HepG2 (cell line): ENCODE measurements at regions not wholly inside any gene's neighbourhood (a gene's known extent, or its start where the extent isn't known, plus 50 kb on each side); places are given as distances from the start of the nearest gene placed in this dataset.
A peak's percentile ranks its signal among the peaks of the same experiment; 100 is the strongest.

Experiments
- ATAC-seq: fragments of 200-7000 bp; cut with Tn5 transposase; 3 replicates; pipeline ENCODE4 v1.9.1; 2020; ENCODE audit warnings: mild to moderate bottlenecking, moderate library complexity
- BruUV-seq: library from RNA; stranded (reverse); fragments of 400-500 nt; replicated peaks from 2 replicates; lab custom pipeline; 2021; lab: Mats Ljungman, UMichigan
- CTCF ChIA-PET: fragments of 300-600 bp; formaldehyde crosslinking; extraction: SDS; loops from one replicate; lab custom pipeline; 2021; ENCODE audit warnings: low total read pairs, inconsistent platforms, low intra/inter-chr PET ratio; lab: Yijun Ruan, JAX
- POLR2A ChIA-PET: fragments of 350-600 bp; sonication (Branson Sonifier 250); formaldehyde crosslinking; loops from one replicate; lab custom pipeline; 2020; ENCODE audit warnings: antibody characterized with exemption, inconsistent platforms; lab: Yijun Ruan, JAX
- DNase-seq: peaks from one replicate; pipeline ENCODE4 v3.0.0-alpha.2; 2015; ENCODE audit warnings: low spot score
- FAIRE-seq: peaks from 3 replicates; lab custom pipeline; 2011; peaks lifted over from hg19 to GRCh38; lab: Jason Lieb, UNC
- H2AFZ ChIP-seq: one replicate; pipeline ENCODE4 v1.6.1; 2011; ENCODE audit warnings: low read length, inconsistent platforms
- H3K27ac ChIP-seq: fragments of 300-600 bp; 3 replicates; pipeline ENCODE4 v1.8.0; 2011; ENCODE audit warnings: mixed run types, mild to moderate bottlenecking, mixed read lengths, low read length, inconsistent platforms; ENCODE audit not compliant: insufficient read depth; ENCODE audit errors: extremely low read length
- H3K27me3 ChIP-seq, 2 experiments: fragments of 200-600 bp in 1 of 2; 2 replicates in 1 of 2; 3 replicates in 1 of 2; pipeline versions ENCODE4 v1.6.0 to v1.8.0; 2011; ENCODE audit warnings: low read length in 2 of 2, mild to moderate bottlenecking in 2 of 2, moderate library complexity in 2 of 2, inconsistent platforms in 1 of 2; ENCODE audit not compliant: insufficient read depth in 2 of 2, control insufficient read depth in 1 of 2
- H3K36me3 ChIP-seq, 2 experiments: fragments of 200-600 bp in 1 of 2; replicated peaks in 1 of 2; 2 replicates in 1 of 2; 3 replicates in 1 of 2; pipeline versions ENCODE4 v1.5.1 to v1.8.0; 2011; ENCODE audit warnings: low read length in 2 of 2, inconsistent platforms in 1 of 2; ENCODE audit not compliant: insufficient read depth in 2 of 2, control insufficient read depth in 1 of 2
- H3K4me1 ChIP-seq: 2 replicates; pipeline ENCODE4 v1.5.1; 2012; ENCODE audit warnings: low read length, inconsistent platforms; ENCODE audit not compliant: insufficient read depth
- H3K4me2 ChIP-seq: 2 replicates; pipeline ENCODE4 v1.6.0; 2011; ENCODE audit warnings: low read depth, low read length, inconsistent platforms
- H3K4me3 ChIP-seq, 3 experiments: fragments of 200-600 bp in 1 of 3; sonication (generic), shearing (Covaris generic) in 1 of 3; replicated peaks in 1 of 3; 2 replicates each; pipeline ENCODE4 v1.5.1; 2011 to 2016; ENCODE audit warnings: low read length in 3 of 3, inconsistent platforms in 2 of 3, low read depth in 2 of 3, mild to moderate bottlenecking in 2 of 3, control low read depth in 1 of 3, mixed read lengths in 1 of 3; ENCODE audit not compliant: insufficient read depth in 1 of 3
- H3K79me2 ChIP-seq: one replicate; pipeline ENCODE4 v1.6.1; 2011; ENCODE audit warnings: low read length, inconsistent platforms; ENCODE audit not compliant: insufficient read depth
- H3K9ac ChIP-seq: 2 replicates; pipeline ENCODE4 v1.6.0; 2011; ENCODE audit warnings: mild to moderate bottlenecking, low read depth, low read length, inconsistent platforms; ENCODE audit not compliant: insufficient read depth
- H3K9me3 ChIP-seq: 2 replicates; pipeline ENCODE4 v1.5.1; 2012; ENCODE audit warnings: mild to moderate bottlenecking, low read length
- H4K20me1 ChIP-seq: 2 replicates; pipeline ENCODE4 v1.6.0; 2011; ENCODE audit warnings: inconsistent platforms, mild to moderate bottlenecking, low read length, moderate library complexity; ENCODE audit not compliant: insufficient read depth
- MAFF ChIP-seq: IDR thresholded peaks from 2 replicates; pipeline ENCODE4 v1.6.1; 2011; ENCODE audit warnings: low read depth, low read length, improper control_type of control experiment
- MAFK ChIP-seq, 2 experiments: IDR thresholded peaks in 1 of 2; conservative IDR thresholded peaks in 1 of 2; 2 replicates each; pipeline ENCODE4 v1.6.1; 2011; ENCODE audit warnings: improper control_type of control experiment in 2 of 2, low read length in 2 of 2
- REXO4 ChIP-seq: sonication (generic); formaldehyde crosslinking; IDR thresholded peaks from 2 replicates; pipeline ENCODE4 v1.8.0; 2022; ENCODE audit warnings: missing genetic modification reagents, mild to moderate bottlenecking, borderline replicate concordance
- SUZ12 ChIP-seq: fragments of 150-350 bp; IDR thresholded peaks from 2 replicates; pipeline ENCODE4 v1.6.1; 2014; ENCODE audit warnings: low read depth, low read length
- ZBTB25 ChIP-seq: IDR thresholded peaks from 2 replicates; pipeline ENCODE4 v1.6.1; 2018; ENCODE audit warnings: missing genetic modification reagents
- ZNF142 ChIP-seq: sonication (generic); formaldehyde crosslinking; IDR thresholded peaks from 2 replicates; pipeline ENCODE4 v1.4.0; 2020; ENCODE audit warnings: missing genetic modification reagents
- in situ Hi-C: cut with HindIII; loops from 2 replicates; pipeline ENCODE4 v1.10.0; 2017; ENCODE audit warnings: low pct_unique_long_range_greater_than_20kb; ENCODE audit not compliant: extremely low pct_ligation_motif_present
- intact Hi-C: fragments of 100-400 bp; cut with micrococcal nuclease; formaldehyde crosslinking; loops from one replicate; pipeline ENCODE4 v1.10.0; 2022; ENCODE audit not compliant: unreplicated experiment

DNA sequence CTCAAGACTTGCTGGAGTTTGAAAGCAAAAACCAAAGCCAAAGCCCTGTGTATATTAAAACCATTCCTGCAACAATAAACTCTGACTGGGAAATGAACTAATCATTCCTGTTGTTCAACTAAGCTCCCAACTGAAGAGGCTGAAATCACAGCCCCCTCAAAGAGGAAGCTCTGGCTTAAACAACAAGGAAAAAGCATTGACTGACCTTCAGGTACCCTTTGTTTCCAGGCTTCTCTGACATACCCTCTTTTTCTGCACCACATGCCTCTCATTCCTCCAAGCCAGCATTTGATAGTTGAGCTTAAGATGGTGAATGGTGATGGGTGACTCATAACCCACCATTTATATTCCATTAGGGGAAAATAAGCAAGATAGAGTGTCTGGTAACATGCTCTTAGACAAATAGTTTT is 470.9 kb upstream of the SOX9 start (continued):
- TF ChIP-seq ZBTB25 (no peak), ZNF142 (CRISPR knock-in tag) (no peak), REXO4 (no peak)

GRCh38 chr17:71655542-71655941 is 465.3 kb upstream of the SOX9 start:
- intact Hi-C loops, result no loop called here
- H4K20me1 ChIP-seq, result no peaks in the 10 kb centered on the region
- H3K27ac ChIP-seq, result no peak overlapping the region

More at GRCh38 chr17:71655542-71655941, 465.3 kb upstream of the SOX9 start:
- DNase-seq (no peak), FAIRE-seq (no peak), ATAC-seq (no peak)
- H3K4me3 ChIP-seq, result no peak overlapping the region
- no peak overlapping the region for H3K9ac ChIP-seq
- no peaks in the 10 kb centered on the region for H3K79me2 ChIP-seq
- no peaks in the 10 kb centered on the region for H3K4me1 ChIP-seq
- TF ChIP-seq MAFK (conservative IDR thresholded peaks at IDR 0.05 in 1 of 2, IDR thresholded peaks at IDR 0.05 in 1 of 2; ENCODE audit: low read length in 2 of 2) (peak; percentile 54 to 63; a peak in 3 of 4 replicates), SUZ12 (no peak), MAFF (peak; percentile 25; the same call in 1 of the 2 replicates)
- H3K36me3 ChIP-seq, result no peaks in the 10 kb centered on the region
- in situ Hi-C loops, result no loop called here
- H2AFZ ChIP-seq, result no peak overlapping the region
- ChIA-PET POLR2A (no interaction called here), CTCF (no interaction called here)
- no TSS peak for BruUV-seq
- H3K27me3 ChIP-seq, result no peaks in the 10 kb centered on the region
- no peak overlapping the region for H3K4me2 ChIP-seq
- H3K9me3 ChIP-seq, result no peaks in the 10 kb centered on the region
